ENCODE measurements at regions not wholly inside any gene's neighbourhood (a gene's known extent, or its start where the extent isn't known, plus 50 kb on each side); places are given as distances from the start of the nearest gene placed in this dataset.
"Not testable (repeated sequence)": the region's sequence is repeated elsewhere in the genome, so short reads cannot be mapped to it uniquely, and the experiment has no call there.

GRCh38 chr1:192489047-192489446, 86.5 kb upstream of the RGS1 start:
- no peak for DNase-seq (ENCODE audit: low spot score)
- H3K27ac ChIP-seq, result no peak overlapping the region
- POLR2A ChIA-PET (ENCODE audit: low non-redundant PET), result no interaction called here
- TF ChIP-seq CTCF (conservative IDR thresholded peaks at IDR 0.05; ENCODE audit: low read depth), result no peak
- CTCF ChIA-PET, result no interaction called here

DNA sequence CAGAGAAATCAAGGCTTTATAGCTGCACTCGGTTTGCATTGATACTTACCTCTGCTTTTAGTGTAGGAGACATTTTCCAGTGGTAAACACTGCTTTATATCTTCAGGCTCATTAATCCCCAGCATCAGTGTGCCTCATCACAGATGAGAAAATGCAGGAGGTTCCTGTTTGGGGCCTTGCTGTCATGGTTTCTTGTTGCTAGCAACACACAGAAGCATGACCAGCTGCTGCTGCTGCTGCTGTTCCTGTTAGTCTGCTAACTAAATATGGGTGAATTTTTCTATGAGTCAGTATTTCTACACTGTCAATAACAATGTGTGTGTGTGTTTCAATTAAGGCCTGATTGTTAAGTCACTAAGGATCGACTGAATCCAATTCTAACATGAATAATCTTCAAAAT, 85.8 kb upstream of the RGS1 start:
- DNase-seq (ENCODE audit: low spot score), result peak; percentile 54
- no peak for TF ChIP-seq CTCF (conservative IDR thresholded peaks at IDR 0.05; ENCODE audit: low read depth)
- CTCF ChIA-PET, result interaction anchor here (0.9 kb wide), 1 partner anchor 16 kb away, joined by 5 read pairs; no protein-coding TSS in a partner anchor
- H3K27ac ChIP-seq, result no peak overlapping the region
- POLR2A ChIA-PET (ENCODE audit: low non-redundant PET), result no interaction called here

DNA sequence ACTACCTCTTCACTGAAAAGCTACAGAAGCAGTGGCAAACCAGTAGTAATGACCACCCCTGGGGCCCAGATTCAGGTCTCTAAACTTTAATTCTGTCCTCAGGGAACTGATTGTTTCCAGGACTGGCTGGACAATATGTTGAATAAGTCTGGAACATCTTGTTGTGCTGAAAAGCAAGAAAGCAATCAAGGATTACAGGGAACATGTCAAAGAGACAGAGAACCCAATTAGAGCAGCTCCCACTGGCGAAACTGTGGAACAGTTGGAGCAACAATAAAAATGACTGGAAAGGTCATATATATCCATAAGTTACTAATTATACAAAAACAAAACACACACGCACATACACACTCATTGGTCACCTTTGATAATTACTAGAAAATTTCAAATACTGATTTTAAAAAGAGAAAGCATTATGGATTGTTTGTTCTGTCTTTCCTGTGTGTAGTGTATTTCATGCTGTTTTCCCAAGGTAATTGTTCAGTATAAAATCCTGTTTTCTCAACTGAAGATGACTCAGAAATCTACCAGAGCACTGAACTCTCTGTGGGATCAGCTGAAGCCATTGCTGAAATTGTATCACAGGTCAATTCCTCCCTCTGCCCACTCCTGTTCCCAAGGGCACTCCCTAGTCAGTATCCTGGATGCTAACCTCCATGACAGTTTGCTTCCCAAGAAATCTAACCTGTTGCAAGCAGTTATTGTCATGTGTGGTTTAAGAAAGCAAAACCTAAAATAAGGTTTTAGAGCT, 83.6 kb upstream of the RGS1 start:
- CTCF ChIA-PET, result interaction anchor here (0.6 kb wide), 1 partner anchor 1919 kb away, joined by 4 read pairs; no protein-coding TSS in a partner anchor
- no peak overlapping the region for H3K27ac ChIP-seq
- no peak for TF ChIP-seq CTCF (conservative IDR thresholded peaks at IDR 0.05; ENCODE audit: low read depth)
- DNase-seq (ENCODE audit: low spot score), result no peak
- POLR2A ChIA-PET (ENCODE audit: low non-redundant PET), result no interaction called here

- TF ChIP-seq CTCF (conservative IDR thresholded peaks at IDR 0.05; ENCODE audit: low read depth), result no peak
- CTCF ChIA-PET, result no interaction called here
Observed at GRCh38 chr1:192493584-192493983, 82.0 kb upstream of the RGS1 start.

GRCh38 chr1:192496369-192497056, 79.1 kb upstream of the RGS1 start:
- TF ChIP-seq CTCF (conservative IDR thresholded peaks at IDR 0.05; ENCODE audit: low read depth), result no peak
- no peak for DNase-seq (ENCODE audit: low spot score)
- POLR2A ChIA-PET (ENCODE audit: low non-redundant PET), result no interaction called here
- H3K27ac ChIP-seq, result no peak overlapping the region
- CTCF ChIA-PET, result no interaction called here

More at GRCh38 chr1:192493584-192493983, 82.0 kb upstream of the RGS1 start:
- no peak for DNase-seq (ENCODE audit: low spot score)
- POLR2A ChIA-PET (ENCODE audit: low non-redundant PET), result no interaction called here
- H3K27ac ChIP-seq, result no peak overlapping the region

- no peak for DNase-seq (ENCODE audit: low spot score)
- ChIA-PET POLR2A (ENCODE audit: low non-redundant PET) (no interaction called here), CTCF (no interaction called here)
Observed at GRCh38 chr1:192497214-192497794, 78.3 kb upstream of the RGS1 start.

GRCh38 chr1:192498092-192498491, 77.5 kb upstream of the RGS1 start:
- DNase-seq (ENCODE audit: low spot score); CTCF ChIA-PET; H3K27ac ChIP-seq; POLR2A ChIA-PET (ENCODE audit: low non-redundant PET): not testable (repeated sequence)

More at GRCh38 chr1:192497214-192497794, 78.3 kb upstream of the RGS1 start:
- no peak overlapping the region for H3K27ac ChIP-seq
- TF ChIP-seq CTCF (conservative IDR thresholded peaks at IDR 0.05; ENCODE audit: low read depth), result no peak

GRCh38 chr1:192499061-192499581, 76.5 kb upstream of the RGS1 start:
- H3K27ac ChIP-seq; CTCF ChIA-PET; POLR2A ChIA-PET (ENCODE audit: low non-redundant PET); DNase-seq (ENCODE audit: low spot score): not testable (repeated sequence)

DNA sequence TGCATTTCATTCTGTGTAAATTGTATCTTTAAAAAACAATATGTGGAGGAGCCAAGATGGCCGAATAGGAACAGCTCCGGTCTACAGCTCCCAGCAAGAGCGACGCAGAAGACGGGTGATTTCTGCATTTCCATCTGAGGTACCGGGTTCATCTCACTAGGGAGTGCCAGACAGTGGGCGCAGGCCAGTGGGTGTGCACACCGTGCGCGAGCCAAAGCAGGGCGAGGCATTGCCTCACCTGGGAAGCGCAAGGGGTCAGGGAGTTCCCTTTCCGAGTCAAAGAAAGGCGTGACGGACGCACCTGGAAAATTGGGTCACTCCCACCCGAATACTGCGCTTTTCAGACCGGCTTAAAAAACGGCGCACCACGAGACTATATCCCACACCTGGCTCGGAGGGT, 75.0 kb upstream of the RGS1 start:
- CTCF ChIA-PET; H3K27ac ChIP-seq; DNase-seq (ENCODE audit: low spot score); POLR2A ChIA-PET (ENCODE audit: low non-redundant PET): not testable (repeated sequence)

Data from RWPE1 (cell line).